GM19023 (cell line): ENCODE measurements at regions not wholly inside any gene's neighbourhood (a gene's known extent, or its start where the extent isn't known, plus 50 kb on each side); places are given as distances from the start of the nearest gene placed in this dataset.

ENCODE experiments used
- ATAC-seq: cut with Tn5 transposase; IDR thresholded peaks from one replicate; pipeline ENCODE4 v1.9.1; 2021; ENCODE audit warnings: mild to moderate bottlenecking, moderate library complexity; ENCODE audit not compliant: unreplicated experiment

DNA sequence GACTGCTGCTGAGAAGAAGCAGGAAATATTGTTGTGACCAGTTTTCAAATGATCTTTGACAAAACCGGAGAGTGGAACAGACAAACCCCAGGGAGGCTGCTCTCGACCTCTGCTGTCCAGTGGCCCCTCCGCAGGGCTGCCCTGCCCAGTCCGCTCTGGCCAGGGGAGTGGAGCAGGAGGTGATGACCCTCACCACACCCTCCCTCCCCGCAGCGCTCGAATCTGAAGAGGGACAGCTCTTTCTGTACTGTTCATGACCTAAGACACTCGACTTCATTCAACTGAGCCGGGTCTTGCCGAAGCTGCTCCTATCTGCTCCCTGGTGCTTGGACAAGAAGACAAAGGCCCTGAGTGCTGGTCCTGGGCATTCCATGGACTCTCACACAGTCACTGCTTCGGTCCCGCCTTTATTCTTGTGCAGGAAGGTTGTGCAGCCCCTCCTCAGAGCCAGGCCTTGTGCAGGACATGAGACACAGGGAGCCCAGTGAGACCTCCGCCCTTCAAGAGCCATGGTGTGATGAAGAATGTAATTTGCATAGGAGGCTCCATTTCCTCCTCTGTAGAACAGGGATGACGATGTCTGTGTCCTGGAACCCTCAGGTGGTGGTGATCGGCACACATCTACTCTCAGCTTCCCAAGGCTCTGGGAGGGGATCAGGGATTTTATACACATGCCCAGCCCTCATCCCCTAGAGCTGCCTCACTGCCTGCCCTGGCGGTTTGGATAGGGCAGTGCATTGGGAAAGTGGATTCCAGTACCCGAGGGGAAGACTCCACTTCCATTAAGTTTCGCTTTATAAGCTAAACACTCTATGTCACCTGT, 97.1 kb upstream of the PRR20G start:
- ATAC-seq = no peak

GRCh38 chr3:127383656-127384179, 95.9 kb upstream of the PRR20G start:
- no peak for ATAC-seq

DNA sequence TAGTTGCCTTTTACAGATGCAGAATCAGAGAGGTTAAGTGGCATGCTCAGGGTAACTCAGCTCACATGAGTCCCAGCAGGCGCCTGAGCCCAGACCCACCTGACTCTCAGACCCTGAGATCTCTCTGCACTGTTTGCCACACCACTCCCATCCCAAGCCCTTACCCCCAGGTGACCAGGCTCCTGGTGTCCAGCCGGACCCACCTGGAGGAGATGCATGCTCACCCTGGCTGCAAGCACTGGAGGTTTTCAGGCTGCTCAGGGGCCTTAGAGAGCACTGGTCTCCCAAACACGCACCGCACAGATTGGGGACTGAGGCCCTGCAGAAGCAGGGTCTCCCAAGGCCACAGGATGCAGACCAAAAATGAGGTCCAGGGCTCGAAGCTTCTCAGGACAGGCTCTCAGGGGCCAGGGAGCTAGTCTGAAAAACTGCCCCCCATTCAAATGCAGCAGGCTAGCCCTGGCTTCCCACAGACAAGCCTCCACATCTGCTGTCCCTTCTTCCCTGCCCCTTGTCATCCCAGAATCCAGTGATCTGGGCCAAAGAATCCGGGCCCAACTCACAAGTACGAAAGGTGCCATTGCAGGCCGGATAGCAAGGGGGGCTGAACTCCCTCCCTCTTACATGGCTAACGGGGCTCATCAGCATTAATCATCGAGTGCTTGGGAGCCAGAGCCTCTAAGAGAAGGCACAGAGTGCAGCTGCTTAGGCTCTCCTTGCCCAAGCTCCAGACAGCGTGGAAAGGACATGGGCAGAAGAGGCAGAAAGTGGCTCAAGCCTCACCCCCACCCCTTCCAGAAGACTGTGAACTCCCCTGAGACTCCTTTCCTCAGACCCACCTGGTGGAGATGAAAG, 90.2 kb upstream of the PRR20G start:
- no peak for ATAC-seq

DNA sequence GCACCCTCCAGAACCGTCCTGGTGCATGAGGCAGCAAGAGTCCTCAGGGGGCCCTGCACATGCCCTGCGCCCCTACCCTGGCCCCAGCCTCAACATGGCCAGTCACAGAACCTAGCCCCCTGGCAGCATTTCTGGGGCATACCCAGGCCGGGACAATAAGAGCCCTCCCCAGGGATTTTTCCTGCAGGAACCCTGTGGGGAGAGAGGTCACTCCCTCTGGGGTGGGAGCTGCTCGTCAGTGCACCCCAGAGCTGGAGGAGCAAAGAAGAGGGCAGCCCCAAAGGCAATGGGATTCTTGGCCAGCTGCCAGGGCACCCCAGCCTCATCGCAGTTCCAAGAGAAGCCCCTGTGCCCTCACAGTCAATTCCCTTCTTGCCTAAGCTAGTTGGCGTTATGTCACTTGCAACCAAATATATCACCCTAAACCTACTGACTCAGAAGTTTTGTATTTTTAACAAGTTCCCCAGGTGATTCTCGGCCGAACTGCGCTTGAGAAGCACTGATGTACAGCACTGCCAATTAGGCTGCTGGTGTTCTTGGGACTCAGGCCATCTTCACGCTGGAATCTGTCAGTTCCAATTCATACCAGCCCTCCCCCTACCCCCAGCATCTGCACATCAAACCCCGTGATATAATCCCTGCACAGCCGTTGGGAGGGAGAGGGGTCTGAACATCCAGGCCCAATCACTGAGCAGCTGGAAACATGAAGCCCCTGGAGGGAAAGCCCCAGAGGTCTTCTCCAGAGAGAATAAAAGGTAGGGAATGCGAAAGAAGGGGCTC, 87.5 kb upstream of the PRR20G start:
- ATAC-seq = no peak

GRCh38 chr3:127374086-127375010, 86.5 kb upstream of the PRR20G start:
- ATAC-seq = no peak

- no peak for ATAC-seq
Measured at GRCh38 chr3:127373441-127374085, 85.7 kb upstream of the PRR20G start.

DNA sequence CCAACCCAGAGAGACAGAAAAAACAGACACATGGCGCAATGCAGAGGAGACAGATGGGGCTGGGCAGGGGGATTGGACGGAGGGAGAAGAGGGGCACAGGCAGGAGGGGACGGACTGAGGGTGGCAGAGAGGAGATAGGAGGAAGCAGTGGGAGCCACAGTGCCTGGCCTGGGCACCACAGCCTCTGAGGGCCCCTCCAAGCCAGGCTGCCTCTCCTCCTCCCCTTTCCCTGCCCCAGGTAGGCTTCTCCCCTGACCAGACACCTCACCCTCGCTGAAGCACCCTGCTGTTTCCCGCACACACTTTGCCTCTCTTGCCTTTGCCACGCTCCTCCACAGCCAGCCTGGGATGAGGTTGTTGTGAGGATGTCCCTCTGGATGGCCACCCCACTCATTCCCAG, 84.0 kb upstream of the PRR20G start:
- no peak for ATAC-seq

DNA sequence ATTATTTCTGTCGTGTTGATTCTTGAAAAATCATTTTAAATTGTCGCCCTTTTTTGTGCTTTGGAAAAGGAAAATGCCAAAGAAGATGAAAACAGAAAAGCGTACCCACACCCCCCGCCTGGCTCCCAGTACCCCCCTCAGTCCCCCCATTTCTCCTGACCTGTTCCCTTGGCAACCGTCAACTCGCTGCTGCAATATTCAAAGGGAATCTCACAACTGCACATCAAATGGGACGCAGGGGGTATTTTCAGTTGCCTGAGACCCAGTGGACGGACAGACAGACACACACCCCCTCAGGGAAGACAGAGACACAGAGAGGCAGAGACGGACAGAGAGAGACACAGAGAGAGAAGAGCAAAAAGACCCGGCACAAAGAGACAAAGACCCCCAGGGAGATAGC, 83.5 kb upstream of the PRR20G start:
- no peak for ATAC-seq

DNA sequence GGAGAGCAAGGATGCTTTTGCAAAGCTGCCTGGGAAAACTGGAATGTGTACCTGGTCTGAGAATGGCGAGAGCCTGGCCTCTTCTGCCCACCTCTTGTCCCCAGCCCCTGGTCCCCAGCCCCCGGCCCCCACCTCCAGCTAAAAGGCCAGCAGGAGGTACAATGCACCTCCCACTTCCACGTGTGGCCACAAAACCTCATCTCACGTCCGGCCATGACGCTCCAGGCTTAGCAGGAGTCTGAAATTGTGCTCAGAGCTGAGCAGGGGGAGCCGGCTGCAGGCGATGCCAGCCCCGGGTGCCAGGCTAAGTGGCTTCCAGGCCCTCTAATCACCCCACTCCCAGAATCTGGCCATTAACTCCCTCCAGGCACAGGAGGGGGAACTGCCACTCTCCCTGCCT, 83.1 kb upstream of the PRR20G start:
- ATAC-seq = no peak

DNA sequence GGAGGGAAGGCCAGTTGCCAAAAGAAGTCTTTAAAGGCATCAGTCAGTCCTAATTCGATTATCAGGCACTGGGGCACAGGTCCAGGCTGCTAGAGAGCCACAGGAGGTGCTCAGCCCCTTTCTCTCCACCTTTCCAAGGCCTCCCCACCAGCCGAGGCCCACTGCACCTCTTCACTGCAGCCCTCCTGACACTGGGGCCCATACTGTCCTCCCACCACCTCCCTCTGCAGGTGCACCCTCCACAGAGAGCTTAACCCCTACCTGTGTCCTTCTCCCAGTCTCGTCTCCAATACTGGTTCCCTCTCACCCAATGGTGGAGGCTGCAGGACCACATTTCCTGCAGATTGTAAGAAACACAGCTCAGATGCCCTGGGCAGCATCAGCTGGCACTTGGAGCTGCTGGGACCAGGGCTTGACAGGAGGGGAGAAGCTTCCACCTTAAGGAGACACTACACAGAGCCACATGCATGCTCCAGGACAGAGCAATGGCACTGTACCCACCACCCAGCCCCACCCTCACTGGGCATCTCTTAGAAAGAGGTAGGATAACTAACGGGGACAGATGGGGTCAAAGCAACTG, 81.6 kb upstream of the PRR20G start:
- no peak for ATAC-seq

DNA sequence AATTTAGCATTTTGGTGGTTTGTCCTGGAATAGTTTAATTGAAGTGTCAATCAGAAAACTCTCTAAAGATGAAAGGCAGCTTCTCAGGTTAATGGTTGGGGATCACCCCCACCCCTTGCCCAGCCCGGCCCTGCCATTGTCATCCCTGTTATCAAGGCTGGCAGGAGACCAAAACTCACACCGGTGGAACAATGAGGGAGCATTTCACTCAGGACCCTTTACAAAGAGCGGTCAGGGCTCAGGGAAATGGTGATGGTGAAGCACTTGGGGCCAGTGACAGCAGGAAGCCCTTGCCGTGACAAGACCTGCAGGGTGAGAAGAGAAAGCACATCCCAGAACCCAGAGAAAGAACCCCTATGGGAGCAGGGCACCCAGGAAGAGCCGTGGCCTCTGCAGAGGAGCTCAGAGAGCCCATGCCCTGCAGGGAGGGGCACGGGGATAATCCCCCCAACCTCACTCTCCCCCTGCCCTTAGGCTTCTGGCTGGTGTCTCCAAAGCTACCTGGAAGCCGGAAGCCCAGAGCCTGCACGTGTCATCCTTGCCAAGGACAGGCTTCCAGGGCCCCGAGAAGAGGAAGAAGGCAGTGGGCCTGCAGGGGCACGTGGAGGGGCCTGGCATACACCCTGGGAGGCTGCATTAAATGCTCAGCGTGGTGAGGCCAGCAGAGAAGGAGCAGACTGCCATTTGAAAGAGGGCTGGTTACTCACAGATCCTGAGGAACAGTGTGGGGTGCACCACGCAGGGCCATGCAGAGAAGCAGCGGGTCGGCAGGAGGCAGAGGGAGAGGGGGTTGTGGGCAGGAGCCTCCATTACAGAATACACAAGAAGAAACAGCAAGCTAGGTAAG, 80.6 kb upstream of the PRR20G start:
- ATAC-seq = no peak

GRCh38 chr3:127367593-127367992, 79.7 kb upstream of the PRR20G start:
- ATAC-seq = no peak

- no peak for ATAC-seq
Measured at GRCh38 chr3:127366383-127366782, 78.5 kb upstream of the PRR20G start.

- no peak for ATAC-seq
Measured at GRCh38 chr3:127365163-127365798, 77.4 kb upstream of the PRR20G start.

GRCh38 chr3:127363891-127364290, 76.0 kb upstream of the PRR20G start:
- no peak for ATAC-seq

- no peak for ATAC-seq
Measured at GRCh38 chr3:127363171-127363570, 75.3 kb upstream of the PRR20G start.

GRCh38 chr3:127360647-127361046, 72.8 kb upstream of the PRR20G start:
- no peak for ATAC-seq

GRCh38 chr3:127358641-127359040, 70.8 kb upstream of the PRR20G start:
- ATAC-seq = no peak
